WTC11 (cell line): ENCODE measurements at regions not wholly inside any gene's neighbourhood (a gene's known extent, or its start where the extent isn't known, plus 50 kb on each side); places are given as distances from the start of the nearest gene placed in this dataset.

ENCODE experiments used
- FOXK1 ChIP-seq: sonication (generic); formaldehyde crosslinking; IDR thresholded peaks from 2 replicates; pipeline ENCODE4 v1.8.0; 2022; ENCODE audit warnings: mild to moderate bottlenecking, moderate library complexity, missing genetic modification reagents
- FOXP1 ChIP-seq: sonication (generic); formaldehyde crosslinking; IDR thresholded peaks from 2 replicates; pipeline ENCODE4 v1.8.0; 2022; ENCODE audit warnings: missing genetic modification reagents, mild to moderate bottlenecking, moderate library complexity, borderline replicate concordance
- JUN ChIP-seq: sonication (generic); formaldehyde crosslinking; IDR thresholded peaks from 2 replicates; pipeline ENCODE4 v1.8.0; 2023; ENCODE audit warnings: mild to moderate bottlenecking, missing genetic modification reagents
- KAT7 ChIP-seq: sonication (generic); formaldehyde crosslinking; IDR thresholded peaks from 2 replicates; pipeline ENCODE4 v1.8.1; 2023; ENCODE audit warnings: missing genetic modification reagents, mild to moderate bottlenecking, borderline replicate concordance
- SP1 ChIP-seq: sonication (generic); formaldehyde crosslinking; conservative IDR thresholded peaks from 2 replicates; pipeline ENCODE4 v1.8.1; 2022; ENCODE audit warnings: missing genetic modification reagents
- ZNF232 ChIP-seq: sonication (generic); formaldehyde crosslinking; IDR thresholded peaks from 2 replicates; pipeline ENCODE4 v1.8.0; 2022; ENCODE audit warnings: mild to moderate bottlenecking, missing genetic modification reagents
- ZNF423 ChIP-seq: fragments of 250-450 bp; sonication (Bioruptor Pico); IDR thresholded peaks from 2 replicates; pipeline ENCODE4 v2.1.2; 2022; ENCODE audit warnings: mild to moderate bottlenecking, moderate library complexity
- TF ChIP-seq, protein P1 (sequence below): fragments of 200-600 bp; IDR thresholded peaks from 2 replicates; pipeline ENCODE4 v1.8.0; 2022; ENCODE audit warnings: antibody characterized with exemption
- TF ChIP-seq, protein P2 (sequence below): sonication (generic); formaldehyde crosslinking; IDR thresholded peaks from 2 replicates; pipeline ENCODE4 v1.8.0; 2022; ENCODE audit warnings: mild to moderate bottlenecking, missing genetic modification reagents
- TF ChIP-seq, protein P3 (sequence below): fragments of 250-450 bp; sonication (Bioruptor Pico); IDR thresholded peaks from 2 replicates; pipeline ENCODE4 v1.9.0; 2021; ENCODE audit warnings: mild to moderate bottlenecking
- TF ChIP-seq, protein P4 (sequence below): sonication (generic); formaldehyde crosslinking; IDR thresholded peaks from 2 replicates; pipeline ENCODE4 v1.8.1; 2023; ENCODE audit warnings: mild to moderate bottlenecking, missing genetic modification reagents, moderate library complexity
- TF ChIP-seq, protein P5 (sequence below): sonication (generic); formaldehyde crosslinking; IDR thresholded peaks from 2 replicates; pipeline ENCODE4 v1.8.0; 2022; ENCODE audit warnings: mild to moderate bottlenecking, missing genetic modification reagents
- TF ChIP-seq, protein P6 (sequence below): sonication (generic); formaldehyde crosslinking; IDR thresholded peaks from 2 replicates; pipeline ENCODE4 v1.8.1; 2022; ENCODE audit warnings: low read depth, missing genetic modification reagents, borderline replicate concordance

DNA sequence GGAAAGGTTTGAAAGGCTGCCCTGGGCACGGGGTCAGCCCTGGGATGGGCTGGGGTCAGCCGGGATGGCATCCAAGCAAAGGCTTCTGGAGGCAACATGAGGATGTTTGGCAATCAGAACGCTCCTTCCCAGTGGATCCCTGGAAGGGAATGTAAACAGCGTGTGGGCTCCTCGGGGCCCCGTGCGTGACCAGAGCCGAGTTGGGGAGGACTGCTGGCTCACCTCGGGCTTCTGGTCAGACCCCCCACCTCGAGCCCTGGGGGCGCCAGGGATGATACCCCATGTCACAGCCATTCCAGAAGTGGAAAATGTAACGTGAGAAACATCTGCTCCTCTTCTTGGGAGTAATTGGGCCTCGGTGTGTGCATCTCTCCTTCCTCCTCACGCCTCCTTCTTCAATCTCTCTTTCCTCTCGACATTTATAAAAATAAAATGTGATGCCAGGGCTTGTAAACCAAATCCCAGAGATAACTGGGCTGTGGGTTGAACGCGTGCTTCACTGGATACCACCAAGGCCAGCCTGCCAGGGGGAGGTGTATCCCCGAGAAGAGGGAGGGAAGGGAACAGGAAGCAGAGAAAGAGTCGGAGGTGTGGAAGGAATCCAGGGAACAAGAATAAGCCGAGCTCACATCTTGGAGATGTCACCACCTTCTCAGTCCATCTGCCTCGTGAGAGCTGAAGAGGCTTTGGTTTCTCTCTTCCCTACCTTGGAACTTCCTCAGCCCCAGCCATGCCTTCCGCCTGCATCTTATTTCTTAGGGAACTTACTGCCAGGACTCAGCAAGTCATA, 144.8 kb downstream of the NUAK1 start:
- no peak for TF ChIP-seq FOXP1 (CRISPR knock-in tag)
- TF ChIP-seq, protein P1, sequence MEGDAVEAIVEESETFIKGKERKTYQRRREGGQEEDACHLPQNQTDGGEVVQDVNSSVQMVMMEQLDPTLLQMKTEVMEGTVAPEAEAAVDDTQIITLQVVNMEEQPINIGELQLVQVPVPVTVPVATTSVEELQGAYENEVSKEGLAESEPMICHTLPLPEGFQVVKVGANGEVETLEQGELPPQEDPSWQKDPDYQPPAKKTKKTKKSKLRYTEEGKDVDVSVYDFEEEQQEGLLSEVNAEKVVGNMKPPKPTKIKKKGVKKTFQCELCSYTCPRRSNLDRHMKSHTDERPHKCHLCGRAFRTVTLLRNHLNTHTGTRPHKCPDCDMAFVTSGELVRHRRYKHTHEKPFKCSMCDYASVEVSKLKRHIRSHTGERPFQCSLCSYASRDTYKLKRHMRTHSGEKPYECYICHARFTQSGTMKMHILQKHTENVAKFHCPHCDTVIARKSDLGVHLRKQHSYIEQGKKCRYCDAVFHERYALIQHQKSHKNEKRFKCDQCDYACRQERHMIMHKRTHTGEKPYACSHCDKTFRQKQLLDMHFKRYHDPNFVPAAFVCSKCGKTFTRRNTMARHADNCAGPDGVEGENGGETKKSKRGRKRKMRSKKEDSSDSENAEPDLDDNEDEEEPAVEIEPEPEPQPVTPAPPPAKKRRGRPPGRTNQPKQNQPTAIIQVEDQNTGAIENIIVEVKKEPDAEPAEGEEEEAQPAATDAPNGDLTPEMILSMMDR = no peak
- no peak for TF ChIP-seq ZNF423 (CRISPR knock-in tag)
- TF ChIP-seq FOXK1 (CRISPR knock-in tag) = no peak
- no peak for TF ChIP-seq KAT7 (CRISPR knock-in tag)
- TF ChIP-seq, protein P2, sequence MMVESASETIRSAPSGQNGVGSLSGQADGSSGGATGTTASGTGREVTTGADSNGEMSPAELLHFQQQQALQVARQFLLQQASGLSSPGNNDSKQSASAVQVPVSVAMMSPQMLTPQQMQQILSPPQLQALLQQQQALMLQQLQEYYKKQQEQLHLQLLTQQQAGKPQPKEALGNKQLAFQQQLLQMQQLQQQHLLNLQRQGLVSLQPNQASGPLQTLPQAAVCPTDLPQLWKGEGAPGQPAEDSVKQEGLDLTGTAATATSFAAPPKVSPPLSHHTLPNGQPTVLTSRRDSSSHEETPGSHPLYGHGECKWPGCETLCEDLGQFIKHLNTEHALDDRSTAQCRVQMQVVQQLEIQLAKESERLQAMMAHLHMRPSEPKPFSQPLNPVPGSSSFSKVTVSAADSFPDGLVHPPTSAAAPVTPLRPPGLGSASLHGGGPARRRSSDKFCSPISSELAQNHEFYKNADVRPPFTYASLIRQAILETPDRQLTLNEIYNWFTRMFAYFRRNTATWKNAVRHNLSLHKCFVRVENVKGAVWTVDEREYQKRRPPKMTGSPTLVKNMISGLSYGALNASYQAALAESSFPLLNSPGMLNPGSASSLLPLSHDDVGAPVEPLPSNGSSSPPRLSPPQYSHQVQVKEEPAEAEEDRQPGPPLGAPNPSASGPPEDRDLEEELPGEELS (CRISPR knock-in tag) = no peak
- no peak for TF ChIP-seq SP1 (CRISPR knock-in tag)
- TF ChIP-seq JUN (CRISPR knock-in tag) = no peak
- TF ChIP-seq ZNF232 (CRISPR knock-in tag) = no peak
- TF ChIP-seq, protein P3, sequence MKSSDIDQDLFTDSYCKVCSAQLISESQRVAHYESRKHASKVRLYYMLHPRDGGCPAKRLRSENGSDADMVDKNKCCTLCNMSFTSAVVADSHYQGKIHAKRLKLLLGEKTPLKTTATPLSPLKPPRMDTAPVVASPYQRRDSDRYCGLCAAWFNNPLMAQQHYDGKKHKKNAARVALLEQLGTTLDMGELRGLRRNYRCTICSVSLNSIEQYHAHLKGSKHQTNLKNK (CRISPR knock-in tag) = no peak
- TF ChIP-seq, protein P4, sequence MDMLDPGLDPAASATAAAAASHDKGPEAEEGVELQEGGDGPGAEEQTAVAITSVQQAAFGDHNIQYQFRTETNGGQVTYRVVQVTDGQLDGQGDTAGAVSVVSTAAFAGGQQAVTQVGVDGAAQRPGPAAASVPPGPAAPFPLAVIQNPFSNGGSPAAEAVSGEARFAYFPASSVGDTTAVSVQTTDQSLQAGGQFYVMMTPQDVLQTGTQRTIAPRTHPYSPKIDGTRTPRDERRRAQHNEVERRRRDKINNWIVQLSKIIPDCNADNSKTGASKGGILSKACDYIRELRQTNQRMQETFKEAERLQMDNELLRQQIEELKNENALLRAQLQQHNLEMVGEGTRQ (CRISPR knock-in tag) = no peak
- TF ChIP-seq, protein P5, sequence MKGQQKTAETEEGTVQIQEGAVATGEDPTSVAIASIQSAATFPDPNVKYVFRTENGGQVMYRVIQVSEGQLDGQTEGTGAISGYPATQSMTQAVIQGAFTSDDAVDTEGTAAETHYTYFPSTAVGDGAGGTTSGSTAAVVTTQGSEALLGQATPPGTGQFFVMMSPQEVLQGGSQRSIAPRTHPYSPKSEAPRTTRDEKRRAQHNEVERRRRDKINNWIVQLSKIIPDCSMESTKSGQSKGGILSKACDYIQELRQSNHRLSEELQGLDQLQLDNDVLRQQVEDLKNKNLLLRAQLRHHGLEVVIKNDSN = no peak
- TF ChIP-seq, protein P6, sequence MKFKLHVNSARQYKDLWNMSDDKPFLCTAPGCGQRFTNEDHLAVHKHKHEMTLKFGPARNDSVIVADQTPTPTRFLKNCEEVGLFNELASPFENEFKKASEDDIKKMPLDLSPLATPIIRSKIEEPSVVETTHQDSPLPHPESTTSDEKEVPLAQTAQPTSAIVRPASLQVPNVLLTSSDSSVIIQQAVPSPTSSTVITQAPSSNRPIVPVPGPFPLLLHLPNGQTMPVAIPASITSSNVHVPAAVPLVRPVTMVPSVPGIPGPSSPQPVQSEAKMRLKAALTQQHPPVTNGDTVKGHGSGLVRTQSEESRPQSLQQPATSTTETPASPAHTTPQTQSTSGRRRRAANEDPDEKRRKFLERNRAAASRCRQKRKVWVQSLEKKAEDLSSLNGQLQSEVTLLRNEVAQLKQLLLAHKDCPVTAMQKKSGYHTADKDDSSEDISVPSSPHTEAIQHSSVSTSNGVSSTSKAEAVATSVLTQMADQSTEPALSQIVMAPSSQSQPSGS (CRISPR knock-in tag) = no peak
